COLO829 (cell line): ENCODE measurements at regions not wholly inside any gene's neighbourhood (a gene's known extent, or its start where the extent isn't known, plus 50 kb on each side); places are given as distances from the start of the nearest gene placed in this dataset.
A peak's percentile ranks its signal among the peaks of the same experiment; 100 is the strongest.

Experiments used
- DNase-seq: peaks from one replicate; pipeline ENCODE4 v3.0.0; 2012; ENCODE audit warnings: low spot score

DNA sequence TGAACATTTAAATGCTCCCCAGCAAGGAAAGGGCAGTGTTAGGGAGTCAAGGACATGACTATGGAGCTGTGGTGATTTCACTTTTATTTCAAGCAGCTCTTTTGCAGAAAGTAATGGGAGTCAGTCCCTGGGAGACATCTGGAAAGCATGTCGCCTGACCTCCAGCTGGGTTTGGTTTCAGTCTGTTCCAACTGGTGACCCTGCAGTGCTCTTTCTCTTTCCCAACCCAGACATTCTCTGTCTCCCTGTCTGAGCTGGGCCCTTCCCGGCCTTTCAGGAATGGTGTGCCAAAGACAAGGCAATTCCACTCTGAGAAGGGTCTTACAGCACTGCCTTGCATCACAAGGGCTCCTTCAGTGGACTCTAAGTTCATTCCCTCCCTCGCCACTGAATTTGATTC, 323.2 kb downstream of the OSR1 start:
- no peak for DNase-seq

DNA sequence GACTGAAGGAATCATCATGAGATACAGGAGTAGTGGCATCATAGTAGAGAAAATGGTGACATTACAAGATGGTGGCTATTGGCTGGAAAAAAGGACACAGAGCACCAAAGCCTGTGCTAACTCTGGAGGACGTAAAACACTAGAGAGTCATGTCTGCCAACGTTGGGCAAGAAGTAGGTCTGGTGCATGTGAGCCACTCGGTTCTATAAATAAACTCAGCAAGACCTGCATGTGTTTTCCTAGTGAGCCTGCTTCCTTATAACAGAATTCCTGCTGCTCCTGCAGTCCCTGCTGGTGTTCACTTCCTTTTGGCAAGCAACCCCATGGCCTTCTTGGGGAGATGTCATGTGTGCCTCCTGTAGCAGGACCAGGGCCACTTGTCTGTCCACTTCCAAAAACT, 325.2 kb downstream of the OSR1 start:
- DNase-seq: no peak

DNA sequence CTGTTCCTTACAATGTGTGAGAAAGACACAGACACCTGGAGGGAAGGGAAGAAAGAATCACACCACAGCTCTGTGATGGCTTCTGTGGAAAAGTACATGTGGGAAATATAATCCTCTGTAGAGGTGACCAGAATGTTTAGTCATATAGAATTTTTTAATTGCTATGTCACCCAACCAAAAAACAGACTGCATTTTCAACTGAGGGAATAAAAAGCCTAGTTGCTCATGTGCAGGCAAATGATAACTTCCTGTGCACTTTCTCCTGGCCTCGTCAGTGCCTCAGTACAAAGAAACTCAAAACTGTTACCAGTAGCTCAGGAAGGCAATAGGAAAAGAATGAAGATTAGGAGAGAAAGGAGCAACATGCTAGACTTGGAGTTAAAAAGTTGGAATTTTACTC, 326.8 kb downstream of the OSR1 start:
- no peak for DNase-seq

DNA sequence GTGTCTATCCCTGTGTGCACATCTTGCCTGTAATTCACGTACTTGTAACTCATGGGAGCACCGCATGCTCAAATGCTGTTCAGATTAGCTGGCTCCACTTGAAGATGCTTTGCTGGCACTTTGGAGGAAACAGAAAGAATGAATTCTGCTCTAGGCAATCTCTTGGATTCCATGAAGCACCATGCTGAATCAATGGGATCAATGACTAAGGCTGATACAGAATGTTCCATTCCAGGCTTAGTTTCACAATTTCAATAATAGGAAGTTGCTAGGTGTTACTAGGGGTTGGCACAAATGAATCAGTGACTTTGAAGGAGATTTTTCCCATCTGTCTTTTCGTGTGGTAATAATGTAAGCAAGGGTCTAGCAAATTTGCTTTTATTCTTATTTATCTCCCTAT, 328.8 kb downstream of the OSR1 start:
- DNase-seq: no peak

DNA sequence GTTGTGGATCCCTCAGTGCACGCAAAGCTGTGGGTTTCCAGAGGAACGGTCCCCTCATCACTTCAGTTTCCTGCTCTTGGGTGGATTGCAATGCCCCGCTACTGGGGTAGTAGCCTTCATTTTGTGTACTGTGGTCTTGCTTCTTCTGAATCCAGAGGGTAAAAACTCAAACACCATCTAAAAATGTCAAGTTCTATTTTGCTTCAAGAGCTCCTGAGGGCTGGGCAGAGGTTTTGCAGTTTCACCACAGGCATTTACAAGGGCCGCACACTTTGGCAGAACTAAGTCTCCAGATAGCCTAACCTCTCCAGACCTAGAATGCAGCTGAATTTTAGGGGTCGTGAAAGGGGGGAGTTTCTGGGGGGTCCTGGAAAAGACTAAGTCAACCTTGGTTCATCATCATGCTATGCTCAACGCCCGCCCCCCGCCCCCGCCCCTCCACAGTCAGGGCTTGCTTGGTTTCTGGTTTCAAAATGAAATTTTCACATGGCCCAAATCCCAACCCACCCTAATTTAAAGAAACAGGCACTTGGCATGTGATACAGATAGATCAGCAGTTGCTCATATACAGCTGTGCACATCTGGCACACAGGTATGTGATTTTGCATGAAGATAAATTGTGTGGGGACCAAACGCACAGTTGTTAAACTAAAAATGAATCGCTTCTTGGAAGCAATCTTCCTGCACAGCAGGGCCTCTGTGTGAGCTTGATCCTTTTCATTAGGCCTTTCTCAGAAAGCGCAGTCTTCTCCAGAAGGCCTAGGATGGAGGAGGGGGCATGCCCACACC, 329.6 kb downstream of the OSR1 start:
- DNase-seq: no peak

DNA sequence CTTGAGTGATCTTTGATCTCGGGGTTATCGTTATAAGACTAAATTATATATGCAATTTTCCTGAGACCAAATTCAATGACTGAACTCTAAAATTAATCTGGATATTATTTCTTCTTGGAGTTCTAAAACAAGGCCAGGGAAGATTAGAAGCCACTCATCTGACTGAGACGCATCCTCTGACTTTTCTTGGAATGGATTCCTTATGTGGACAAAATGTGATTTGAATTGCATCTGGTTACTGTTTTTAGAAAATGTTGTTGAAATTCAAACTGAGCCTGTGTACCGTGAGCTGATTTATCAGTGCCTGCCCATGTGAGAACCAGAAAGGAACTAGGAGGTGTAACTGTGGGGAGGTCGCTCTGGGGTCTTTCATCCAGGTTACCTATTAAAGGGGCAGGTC, 330.8 kb downstream of the OSR1 start:
- DNase-seq: no peak

DNA sequence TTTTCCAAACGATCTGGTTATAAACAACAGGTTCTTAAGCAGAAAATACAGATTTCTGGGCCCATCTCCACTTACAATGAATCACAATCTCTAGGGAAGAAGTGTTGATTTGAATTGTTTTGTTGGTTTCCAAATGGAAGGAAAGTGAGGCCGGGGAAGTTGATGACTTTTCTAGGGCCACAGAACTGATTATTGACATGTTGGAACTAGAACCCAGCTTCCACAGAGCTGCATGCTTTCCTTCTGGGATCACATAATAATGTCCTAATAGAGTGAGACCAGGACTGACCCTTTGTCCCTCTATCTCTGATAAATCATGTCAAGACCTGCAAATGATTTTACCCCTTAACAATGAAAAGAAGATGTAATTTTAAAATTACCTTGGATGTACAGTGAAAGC, 332.2 kb downstream of the OSR1 start:
- DNase-seq: no peak

DNA sequence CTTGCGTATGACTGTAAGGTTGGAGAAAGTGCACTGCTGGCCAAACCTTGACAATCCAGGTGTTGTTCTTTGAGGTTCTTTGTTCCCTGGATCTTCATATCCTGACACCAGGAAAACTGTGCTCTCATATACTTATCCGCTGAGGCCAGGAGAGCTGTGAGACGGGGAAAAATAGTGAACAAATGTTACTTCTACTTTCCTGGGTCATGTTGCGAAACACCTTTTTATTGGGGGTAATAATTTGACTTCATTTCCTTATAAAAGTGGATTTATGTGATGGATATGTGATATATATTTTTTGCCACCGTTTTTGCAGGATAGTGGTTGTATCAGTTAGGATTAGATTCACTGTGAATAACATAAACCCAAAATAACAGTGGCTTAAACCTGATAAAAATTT, 336.1 kb downstream of the OSR1 start:
- DNase-seq: no peak

DNA sequence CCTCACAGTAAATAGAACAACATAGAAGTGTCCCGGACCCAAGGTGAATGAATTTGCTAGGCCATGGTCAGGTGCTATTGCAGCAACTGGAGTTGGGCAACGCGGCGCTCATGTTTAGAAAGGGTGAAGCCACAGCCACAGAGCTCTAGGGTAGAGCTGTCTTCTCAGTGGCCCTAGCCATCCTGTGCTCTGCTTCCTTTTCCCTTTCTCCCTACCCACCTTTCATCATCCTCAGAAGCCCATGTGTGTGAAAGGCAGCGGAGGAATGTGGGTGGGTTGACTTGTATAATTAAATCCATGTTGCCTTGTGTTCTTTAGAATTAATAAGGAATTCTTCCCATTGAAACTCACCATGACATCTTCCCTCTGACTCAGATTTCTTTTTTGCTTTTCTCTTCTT, 336.7 kb downstream of the OSR1 start:
- no peak for DNase-seq

DNA sequence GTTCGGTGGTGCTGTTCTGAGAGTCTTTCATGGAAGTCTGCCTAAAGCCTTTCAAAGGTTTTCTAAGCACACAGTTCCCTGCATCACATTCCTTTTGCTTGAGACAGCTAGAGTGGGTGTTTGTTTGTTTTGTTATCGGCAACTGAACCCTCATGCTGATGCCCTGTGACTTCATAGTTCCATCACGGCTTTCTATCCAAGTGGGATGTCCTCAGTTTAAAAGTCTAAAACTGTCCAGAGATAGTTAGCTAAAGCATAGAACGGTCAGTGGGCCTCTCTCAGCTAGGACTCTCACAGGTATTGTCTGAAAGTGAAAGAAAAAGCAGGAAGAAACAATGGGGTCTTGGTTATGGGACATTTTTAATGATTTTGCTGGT, 337.3 kb downstream of the OSR1 start:
- DNase-seq: peak; percentile 63

DNA sequence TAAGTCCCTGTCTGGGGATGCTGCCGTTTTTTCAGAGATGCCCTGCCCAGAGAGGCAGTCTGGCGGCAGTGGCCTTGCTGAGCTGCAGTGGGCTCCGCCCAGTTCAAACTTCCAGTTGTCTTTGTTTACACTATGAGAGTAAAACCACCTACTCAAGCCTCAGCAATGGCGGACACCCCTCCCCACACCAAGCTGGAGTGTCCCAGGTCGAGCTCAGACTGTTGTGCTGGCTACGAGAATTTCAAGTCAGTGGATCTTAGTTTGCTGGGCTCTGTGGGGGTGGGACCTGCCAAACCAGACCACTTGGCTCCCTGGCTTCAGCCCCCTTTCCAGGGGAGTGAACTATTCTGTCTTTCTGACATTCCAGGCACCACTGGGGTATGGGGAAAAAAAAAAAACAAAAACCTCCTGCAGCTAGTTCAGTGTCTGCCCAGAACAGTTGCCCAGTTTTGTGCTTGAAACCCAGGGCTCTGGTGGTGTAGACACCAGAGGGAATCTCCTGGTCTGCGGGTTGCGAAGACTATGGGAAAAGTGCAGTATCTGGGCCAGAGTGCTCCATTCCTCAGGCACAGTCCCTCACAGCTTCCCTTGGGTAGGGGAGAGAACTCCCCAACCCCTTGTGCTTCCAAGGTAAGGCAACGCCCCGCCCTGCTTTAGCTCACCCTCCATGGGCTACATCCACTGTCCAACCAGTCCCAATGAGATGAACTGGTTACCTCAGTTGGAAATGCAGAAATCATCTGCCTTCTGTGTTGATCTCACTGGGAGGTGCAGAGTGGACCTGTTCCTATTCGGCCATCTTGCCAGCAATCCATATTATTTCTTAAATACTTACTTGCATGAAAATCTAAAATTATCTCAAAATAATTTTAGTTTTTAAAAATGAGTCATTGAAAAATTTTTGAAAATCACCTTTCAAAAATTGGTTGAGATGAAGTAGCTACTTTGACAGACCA, 338.0 kb downstream of the OSR1 start:
- no peak for DNase-seq

DNA sequence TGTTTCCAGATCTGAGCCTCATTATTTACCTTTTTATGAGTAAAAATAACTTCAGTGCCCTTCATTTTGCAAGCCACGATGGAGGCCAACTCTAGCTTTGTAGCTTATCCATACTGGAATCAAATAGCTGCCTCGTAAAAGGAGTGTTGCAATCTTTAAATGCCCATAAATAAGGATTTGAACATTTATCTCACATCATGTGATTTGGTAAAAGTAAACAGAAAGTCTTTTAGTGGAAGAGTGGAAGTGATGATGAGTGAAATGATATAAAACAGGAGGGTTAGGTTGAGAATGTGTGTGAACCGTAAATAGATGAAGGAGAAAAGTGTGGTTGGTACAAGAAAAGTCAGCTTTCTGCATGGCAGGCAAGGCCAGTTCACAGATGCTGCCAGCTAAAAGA, 348.9 kb downstream of the OSR1 start:
- no peak for DNase-seq

DNA sequence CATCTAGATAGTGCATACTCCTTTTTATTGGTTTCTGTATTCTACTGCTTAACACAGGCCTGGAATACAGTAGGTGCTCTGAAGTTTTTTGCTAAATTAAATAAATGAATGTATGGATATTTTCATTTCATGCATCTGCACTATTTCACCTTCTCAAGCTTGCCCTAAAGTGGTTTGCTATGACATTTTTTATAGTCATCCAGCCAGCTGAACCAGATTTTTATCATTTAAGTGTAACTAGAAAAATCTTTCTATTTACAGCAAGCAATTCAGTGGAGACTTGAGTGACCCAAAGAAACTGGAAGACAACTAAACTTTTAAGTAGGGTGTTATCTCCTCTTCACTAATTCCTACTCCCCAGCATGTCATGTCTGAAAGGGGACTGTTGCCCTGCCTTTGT, 354.9 kb downstream of the OSR1 start:
- no peak for DNase-seq

DNA sequence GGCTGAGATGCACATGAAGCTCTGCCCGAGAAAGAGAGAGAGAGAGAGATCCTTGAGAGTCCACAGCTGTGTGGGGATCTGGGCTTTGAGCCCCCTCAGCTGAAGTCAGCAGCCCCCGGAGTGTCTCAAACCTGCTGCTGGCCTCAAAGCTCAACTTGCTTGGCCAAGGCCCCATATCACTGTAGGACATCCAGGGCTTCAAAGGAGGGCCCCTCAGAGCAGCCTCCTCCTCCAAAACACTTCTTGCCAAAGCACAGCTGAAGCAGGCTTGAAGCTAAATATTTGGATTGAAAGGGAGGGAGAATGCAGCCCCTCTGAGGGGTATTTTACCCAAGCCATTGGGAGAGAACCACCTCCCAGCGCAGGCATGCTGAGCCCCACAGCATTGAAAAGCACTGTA, 357.6 kb downstream of the OSR1 start:
- DNase-seq: no peak

DNA sequence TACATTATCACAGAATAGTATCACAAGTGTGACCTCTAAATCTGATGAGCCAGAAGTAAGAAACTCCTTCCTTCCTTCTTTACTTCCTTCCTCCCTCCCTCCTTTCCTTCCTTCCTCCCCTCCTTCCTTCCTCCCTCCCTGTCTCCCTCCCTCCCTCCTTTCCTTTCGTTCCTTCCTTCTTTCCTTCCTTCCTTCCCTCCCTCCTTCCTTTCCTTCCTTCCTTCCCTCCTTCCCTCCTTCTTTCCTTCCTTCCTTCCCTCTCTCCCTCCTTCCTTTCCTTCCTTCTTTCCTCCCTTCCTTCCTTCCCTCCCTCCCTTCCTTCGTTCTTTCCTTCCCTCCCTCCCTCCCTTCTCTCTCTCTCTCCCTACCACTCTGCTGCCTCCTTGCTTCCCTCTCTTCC, 359.2 kb downstream of the OSR1 start:
- DNase-seq: no peak

DNA sequence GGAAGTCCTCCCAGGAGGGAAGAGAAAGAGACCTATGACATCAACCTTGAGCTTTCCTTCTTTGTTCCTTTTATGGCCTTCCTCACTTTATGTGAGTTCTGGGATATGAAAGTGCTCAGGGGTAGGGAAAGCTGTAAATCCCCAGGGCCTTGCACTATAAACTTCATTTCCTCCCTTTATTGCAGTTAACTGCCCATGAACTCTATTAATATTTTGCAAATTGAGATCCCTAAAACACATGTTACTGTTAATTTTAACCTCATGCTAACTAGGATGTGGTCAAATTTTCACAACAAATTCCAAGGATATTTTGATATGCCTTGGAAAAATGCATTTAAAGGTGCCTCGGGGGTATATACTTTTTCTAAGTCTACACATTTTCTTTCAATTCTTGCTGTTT, 359.9 kb downstream of the OSR1 start:
- DNase-seq: no peak

DNA sequence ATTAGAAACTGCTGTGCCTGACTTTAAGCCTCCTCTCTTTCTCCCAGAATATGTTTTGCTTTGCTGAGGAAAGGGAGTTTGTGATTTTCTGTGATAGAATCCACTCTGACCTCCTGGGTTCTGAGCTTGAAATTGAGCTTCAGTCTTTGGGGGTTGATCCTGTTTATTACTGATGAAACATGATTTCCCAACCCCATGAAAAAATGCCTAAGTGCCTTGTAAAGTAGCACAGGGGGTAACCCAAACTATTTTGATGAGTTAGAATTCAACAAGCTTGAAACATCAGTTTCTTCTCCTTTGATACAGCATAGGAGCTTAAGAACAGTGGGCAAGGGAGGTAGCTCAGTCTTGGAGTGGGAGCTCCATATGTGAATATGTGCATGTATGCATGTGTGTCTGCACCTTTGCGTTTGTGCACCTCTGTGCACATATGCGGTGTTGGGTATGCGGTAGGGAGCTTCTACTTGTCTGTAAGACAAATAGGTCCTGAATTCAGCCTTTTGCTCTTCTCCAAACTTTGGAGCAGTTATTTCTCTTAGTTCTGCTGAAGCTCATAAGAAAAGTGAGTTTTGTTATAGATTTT, 364.6 kb downstream of the OSR1 start:
- DNase-seq: no peak

DNA sequence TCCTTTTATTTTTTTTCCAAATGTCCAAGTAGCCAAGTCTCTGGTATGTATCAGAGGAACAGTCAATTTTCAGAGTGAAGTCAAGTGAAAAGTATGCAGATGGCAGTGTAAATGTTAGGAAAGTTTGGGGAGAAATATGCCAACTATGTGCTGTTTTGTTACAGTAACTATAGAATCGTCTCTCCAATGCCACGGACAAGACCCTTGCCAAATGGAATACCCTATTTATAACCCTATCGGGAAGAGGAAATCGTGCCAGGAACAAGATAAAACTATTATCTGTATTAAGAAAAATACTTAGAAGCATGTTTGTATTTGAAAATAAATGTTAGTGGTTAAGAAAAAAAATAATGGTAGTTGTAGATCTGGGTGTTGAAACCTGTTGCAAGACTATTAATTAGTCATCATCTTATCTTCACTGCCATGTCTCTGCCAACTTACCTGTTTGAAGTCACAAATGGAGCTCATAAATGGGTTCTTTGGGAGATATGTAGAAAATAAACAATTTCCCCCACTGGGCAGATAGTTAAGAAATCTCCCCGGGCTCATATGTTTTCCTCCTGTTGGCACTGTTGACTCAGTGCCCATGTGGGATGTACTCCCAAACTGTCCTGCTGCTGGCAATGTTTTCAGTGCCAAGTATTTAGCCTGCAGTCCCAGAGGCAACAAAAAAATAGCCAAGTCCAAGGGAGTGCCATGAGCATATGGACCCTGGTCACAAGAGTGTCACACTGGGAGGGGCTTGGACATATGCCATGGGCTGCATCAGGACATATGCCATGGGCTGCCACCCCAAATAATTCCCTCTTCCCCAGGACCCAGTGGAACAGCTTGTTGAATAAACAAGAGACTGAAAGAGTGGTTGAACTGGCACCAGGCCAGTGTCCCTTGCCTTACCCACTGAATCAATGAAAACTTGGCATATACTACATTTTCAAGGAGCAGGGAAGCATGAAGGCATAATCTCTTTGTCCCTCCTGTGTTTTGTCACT, 366.9 kb downstream of the OSR1 start:
- no peak for DNase-seq

DNA sequence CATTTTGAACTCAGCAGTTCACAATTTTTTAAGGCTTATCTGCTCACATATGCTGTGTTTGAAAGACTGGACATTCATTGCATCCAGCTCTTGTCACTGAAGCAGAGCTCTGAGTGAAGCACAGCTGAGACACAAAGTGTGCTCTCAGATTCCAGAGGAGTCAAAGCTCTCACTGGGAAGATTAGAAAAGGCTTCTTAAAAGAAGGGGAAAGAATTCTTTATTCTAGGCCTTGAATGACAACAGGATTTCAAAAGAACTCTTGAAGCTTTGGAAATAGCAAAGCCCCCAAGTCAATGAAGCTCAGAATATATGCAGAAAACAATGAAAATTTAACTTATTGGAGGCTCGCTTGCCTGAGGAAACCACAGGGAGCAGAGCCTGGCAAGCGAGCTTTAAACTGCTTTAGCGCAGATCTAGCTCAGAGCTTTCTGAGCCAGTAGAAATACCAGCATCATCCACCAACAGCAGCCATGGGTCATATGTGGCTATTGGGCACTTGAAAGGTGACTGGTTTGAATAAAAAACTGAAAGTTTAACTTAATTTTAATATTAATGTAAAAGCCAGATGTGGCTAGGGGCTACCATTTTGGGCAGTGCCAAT, 369.7 kb downstream of the OSR1 start:
- no peak for DNase-seq

DNA sequence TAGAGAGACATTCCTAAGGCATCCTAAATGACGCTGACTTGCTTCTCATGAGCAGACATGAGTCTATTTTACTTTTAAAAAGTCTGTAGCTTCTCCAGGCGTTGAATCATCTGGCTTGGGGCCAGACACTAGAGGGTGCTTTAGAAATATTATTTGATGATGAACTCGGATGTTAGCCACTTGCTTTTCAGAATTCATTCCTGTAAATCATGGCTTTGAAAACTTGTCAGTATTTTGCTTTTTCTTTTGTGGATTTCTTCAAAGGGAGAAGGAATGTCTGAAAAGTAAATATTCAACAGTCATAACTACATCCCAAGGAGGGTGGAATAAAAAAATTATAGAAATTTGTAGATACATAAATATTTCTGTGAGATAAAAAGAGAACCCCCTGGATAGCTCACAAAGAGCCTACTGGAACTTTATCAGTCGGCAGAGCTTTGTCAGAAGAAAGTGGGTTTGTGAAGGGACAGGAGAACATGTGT, 370.8 kb downstream of the OSR1 start:
- DNase-seq: peak; percentile 19

DNA sequence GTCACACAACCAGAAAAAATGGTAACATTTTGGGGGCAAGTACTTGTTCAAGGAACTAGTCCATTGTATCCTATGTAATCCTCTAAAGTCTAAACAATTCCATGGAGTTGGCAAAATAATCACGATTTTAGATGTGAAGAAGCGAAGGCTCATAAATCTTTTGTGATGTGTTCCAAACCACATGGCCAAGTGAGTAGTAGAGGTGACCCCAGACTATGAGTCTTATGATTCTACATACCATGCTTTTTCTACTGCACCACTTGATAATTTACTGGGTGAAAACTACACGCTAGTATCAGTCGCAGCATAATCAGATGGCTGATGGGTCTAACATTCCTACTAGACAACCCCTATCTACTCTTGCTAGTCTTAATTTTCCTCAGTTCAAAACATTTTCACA, 371.4 kb downstream of the OSR1 start:
- DNase-seq: no peak
